Dermis blood vessel endothelial cell (primary cell): ENCODE measurements at regions not wholly inside any gene's neighbourhood (a gene's known extent, or its start where the extent isn't known, plus 50 kb on each side); places are given as distances from the start of the nearest gene placed in this dataset.
"Not testable (repeated sequence)": the region's sequence is repeated elsewhere in the genome, so short reads cannot be mapped to it uniquely, and the experiment has no call there.

Experiments used
- DNase-seq: peaks from one replicate; pipeline ENCODE4 v3.0.0; 2010

DNA sequence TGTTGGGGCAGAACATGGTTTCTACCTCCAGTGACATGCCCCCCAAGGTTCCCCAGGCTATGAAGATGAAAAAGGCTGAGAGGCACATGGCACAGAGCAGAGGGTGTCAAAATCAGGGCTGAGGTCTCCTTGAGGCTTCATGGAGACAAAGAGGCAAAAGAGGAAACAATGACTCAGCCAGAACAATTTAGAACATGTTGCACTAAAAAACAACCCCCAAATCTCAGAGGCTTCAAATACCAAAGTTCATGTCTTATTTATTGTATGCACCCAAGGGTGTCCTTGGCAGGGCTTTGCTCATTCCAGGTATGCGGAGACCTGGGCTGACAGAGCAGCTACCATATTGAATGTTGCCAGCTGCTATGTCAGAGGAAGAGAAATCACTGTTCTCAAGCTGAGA, 964.1 kb downstream of the GRID1 start:
- DNase-seq = no peak

DNA sequence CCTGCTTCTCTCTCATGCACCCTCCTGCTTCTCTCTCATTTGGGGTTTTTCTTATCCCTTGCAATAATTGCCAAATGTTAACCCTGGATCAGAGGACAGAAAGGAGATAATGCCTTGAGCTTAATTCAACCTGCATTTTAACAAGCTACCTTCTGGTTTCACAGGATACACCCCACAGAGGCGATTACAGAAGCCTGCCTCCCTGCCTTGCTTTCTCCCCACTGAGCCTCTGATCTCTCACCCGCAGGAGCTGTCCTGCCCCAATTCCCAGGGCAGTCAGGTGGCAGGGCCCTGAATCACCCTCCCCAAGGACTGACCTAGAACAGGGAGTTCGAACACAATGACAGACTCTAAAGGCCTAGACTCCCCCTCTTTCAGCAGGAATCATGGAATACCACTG, 959.5 kb downstream of the GRID1 start:
- DNase-seq = no peak

DNA sequence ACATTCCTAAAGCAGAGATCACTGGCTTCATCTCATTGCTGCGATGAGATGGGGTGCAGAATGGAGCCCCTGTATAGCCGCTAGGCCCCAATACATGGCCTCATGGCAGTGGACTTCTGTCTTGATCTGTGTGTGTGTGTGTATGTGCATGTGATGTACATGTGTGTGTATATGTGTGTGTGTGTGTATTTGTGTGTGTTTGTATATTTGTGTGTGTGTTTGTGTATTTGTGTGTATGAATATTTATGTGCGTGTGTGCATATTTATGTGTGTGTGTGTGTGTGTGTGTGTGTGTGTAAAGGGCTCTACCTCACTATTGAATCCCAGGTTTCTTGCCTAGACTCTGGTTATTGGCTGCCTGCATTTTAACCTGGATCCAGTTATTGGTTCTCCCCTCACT, 958.2 kb downstream of the GRID1 start:
- no peak for DNase-seq

DNA sequence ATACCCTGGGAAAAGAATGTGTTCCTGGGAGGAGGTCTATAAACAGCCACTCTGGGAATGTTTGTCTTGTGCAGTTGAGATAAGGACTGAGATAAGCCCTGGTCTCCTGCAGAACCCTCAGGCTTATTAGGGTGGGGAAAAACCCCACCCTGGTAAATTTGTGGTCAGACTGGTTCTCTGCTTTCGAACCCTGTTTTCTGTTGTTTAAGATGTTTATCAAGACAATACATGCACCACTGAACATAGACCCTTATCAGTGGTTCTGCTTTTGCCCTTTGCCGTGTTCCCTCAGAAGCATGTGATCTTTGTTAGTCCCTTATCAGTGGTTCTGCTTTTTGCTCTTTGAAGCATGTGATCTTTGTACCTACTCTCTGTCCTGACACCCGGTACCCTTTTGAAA, 956.0 kb downstream of the GRID1 start:
- not testable (repeated sequence) for DNase-seq

DNA sequence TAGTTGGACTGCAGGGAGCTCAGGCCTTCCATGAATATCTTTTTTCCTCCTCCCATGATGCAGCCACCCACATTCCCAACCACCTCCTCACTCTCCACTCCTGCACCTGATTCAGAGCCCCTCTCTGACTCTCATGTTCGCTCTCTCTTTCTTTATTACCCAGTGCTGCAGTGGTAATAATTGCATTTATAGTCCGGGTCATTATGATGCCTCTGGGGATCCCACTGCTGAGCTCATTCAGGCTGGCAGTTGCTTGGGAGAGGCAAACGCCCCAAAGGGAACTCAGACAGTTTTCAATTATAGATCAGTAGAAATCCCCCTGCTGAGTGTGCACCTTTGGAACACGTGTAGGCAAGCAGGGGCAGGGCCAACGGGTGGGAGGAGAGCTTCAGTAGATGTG, 953.0 kb downstream of the GRID1 start:
- no peak for DNase-seq

DNA sequence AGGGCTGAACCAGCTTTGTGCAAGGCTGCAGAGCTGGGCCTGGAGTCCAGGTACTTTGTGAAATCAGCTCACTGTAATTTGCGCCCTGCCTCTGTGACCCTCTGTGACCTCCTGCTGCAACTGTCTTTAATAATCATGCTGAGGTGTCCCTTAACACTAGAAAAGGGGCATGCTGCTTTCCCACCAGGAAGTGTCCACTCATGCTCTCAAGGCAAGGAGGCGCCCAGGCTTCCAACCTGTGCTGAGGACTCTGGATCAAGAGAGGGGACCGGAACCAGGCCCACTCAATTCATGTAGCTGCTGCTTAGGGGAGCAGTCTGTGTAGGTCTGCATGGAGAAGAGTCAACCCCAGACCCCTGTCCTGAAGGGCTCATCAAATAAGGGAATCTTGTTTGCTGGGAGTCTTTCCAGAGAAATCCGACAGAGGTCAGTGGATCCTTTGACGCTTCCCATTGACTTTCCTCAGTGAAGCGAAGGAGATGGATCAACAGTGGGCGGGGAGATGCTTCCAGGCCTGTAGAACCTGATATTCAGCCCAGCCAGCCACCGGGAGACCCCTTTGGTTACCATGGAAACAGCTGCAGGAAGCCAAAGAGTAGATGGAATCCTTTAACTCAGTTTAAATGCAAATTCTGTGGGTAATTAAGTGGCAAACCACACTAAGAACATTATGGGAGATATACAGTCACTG, 945.9 kb downstream of the GRID1 start:
- DNase-seq = no peak

DNA sequence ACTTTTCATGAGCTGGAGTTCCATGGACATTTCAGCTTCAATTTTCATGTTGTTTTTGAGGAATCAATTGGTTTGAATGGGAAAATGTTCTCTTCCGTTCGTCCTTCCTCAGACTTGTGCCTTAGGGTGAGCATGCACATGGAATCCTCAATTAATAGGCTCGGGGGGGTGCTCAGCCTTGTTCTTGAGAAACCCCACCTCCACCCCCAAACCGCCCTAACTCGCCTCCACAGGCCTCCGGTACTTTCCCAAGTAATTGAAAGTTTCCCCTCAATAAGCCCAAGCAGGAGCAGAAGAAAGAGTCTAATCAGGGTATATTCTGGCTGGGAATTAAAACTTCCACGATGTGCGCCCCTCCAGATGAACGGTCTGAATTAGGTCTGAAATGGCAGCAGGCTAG, 945.2 kb downstream of the GRID1 start:
- DNase-seq = no peak

DNA sequence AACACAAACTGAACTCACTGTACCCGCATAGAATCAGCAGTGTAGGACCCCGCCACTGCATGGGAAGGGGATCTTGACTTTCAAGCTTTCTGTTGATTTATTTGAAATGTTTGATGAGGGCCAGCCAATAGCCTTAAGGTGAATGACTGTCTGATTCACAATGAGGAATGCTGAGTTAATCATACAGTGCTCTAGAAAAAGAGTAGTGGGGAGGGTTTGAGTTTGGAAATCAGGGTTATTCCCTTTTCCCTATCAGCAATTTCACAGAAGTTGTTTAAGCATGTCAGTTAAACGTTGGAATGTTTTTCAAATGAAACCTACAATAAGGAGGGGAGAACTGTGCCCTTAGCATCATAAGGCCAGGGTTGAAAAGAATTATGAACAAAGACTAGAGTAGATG, 937.5 kb downstream of the GRID1 start:
- DNase-seq = no peak

DNA sequence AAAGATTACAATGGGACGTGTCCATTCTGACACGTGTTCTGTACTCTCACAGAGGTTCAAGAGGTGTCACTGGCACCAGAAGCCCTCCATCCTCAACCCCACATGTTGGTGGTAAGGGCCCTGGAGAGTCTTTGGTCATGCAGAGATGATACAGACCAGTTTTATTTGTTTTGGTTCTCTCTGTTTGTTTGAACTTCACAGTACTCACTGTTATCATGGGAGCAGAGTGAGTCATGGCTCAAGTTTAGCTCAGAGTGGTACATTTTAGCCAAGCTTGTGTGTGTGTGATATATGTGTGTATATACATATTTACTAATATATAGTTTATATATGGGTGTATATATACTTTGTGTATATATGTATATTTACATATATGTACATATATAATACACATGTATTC, 935.6 kb downstream of the GRID1 start:
- no peak for DNase-seq

DNA sequence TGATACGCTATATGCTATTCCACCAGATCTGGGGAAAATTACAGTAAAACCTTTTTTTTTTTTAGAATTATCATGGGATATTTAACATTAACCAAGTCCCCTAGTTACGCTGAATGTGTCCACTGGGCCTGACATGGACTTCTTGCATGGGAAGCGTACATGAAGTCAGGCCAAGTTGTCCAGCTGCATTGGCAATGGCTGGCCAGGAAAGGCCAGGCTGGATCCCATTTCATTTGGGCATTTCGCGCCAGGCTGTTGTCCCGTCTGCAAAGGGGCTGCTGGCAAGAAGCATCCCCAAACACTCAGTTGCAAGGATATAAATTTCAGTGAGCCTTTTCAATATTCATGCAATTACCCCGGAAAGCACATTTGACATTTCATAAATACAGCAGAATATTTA, 933.3 kb downstream of the GRID1 start:
- DNase-seq = no peak

DNA sequence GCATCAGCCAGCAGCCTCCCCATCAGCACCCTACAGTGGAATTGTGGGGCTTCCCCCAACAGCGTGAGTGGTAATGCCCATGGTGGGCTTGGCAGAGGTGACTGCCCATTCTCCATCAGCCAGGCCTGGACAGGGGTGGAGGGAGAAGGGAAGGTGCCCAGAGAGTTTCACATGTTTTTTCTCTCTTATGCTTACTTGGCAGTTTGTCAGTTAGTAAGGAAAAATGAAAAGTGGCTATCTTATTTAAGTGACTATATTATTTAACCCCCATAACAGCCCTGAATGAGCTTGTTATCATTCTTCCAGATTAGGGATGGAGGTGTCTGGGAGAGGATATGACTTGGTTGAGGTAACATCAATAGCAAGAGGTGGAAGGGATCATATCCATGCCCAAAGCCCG, 921.7 kb downstream of the GRID1 start:
- DNase-seq = no peak

DNA sequence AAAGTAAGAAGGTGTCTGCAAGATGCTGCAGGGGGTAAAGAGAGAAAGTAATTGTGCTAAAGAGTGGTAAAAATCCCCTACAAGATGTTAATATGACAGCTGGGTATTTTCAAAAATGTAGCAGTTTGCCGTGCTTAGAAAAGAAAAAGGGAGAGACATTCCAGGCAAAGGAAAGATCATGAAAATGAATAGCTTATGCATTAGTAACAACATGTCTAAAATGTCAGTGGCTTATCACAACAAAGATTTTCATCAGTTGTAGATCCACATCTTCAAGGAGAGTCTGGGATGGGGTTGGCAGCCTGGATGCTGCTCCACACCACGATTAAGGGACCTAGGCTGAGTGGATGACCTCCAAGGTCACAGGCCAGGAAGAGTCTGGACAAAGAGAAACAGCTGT, 920.9 kb downstream of the GRID1 start:
- no peak for DNase-seq

DNA sequence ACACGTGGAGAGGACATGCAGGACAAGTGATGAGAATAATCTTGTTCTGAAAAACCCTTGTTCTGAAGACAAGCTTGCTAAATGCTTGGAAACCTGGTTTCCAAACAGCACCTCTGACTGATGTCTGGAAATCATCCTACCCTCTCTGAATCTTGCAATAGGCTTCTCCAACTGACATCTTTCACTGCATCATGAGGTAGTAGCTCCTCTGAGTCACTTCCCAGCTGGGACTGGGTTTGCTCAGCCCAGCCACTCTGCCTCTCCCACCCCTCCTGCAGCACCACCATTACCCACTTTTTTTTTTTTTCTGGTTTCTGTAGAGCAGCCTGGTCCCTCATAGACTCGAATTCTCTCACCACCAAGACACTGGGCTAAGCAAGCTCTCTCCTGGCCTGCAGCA, 919.8 kb downstream of the GRID1 start:
- no peak for DNase-seq

DNA sequence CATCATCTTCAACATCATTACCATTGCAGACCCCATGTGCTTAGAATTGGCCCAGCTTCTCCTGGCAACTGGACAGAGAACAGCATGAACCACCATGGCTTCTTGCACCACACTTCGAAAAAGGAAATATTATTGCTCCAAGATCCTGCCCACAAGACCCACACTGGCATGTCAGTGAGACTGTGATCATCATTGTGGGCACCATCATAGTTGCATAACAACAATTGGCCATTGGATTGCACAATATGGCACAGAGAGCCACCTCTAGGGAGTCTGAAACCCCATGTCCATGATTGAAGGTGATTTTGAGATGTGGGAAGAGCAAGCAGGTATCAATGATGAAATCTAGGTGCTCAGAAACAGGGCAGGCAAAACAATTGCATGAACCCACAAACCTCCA, 918.9 kb downstream of the GRID1 start:
- DNase-seq = no peak

DNA sequence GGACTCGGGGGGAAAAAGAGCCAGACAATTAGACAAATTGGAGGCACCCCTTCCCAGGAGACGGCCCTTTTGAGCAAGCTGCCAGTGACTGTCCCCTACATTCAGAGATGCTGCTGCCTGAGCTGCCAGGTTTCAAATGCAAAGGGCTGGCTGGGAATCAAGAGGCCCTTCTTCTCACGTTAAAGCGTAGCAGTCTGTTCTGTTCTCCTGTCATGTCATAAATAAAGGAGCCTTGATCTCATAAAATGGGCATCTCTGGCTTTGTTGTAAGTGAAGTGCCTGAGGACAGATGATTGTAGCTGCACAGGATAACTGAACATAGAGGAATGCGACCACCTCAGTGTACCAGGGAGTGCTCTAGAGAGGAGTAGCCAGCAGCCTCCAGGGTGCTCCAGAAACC, 917.9 kb downstream of the GRID1 start:
- no peak for DNase-seq

DNA sequence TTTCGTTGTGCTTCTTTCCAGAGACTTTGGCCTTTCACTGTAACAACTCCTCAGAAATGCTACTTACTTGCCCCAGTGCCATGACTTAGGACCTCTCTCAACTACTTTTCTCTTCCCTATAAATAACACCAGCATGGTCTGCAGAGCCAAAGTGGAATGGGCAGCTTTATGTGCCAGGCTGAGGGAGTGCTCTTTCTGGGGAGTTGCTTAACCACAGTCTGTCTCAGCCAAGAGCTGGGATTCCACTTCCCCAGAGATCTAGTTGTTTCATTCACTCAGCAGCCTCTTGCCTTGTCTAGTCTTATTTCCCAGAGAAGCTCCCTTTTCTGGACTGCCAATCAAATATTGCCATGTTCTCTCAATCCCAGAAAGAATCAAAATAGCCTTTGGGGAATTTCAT, 912.2 kb downstream of the GRID1 start:
- DNase-seq = no peak

DNA sequence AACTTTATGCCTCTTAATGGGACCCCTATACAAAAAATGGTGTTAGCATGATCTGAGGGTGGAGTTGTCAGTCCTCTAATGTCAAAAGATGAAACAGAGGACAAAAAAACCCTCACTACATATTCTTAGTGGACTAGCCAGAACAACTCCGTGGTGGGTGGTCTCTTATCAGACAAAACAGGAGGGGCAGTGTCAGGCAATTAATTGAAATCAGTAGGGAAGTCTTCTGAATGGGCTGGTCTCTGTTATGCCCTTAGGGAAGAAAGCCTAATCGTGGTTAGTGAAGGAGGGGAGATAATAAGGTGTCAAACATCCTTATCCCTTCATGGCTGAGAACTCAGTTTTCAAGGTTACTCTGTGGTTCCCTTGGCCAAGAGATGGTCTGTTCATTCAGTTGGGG, 909.4 kb downstream of the GRID1 start:
- no peak for DNase-seq

DNA sequence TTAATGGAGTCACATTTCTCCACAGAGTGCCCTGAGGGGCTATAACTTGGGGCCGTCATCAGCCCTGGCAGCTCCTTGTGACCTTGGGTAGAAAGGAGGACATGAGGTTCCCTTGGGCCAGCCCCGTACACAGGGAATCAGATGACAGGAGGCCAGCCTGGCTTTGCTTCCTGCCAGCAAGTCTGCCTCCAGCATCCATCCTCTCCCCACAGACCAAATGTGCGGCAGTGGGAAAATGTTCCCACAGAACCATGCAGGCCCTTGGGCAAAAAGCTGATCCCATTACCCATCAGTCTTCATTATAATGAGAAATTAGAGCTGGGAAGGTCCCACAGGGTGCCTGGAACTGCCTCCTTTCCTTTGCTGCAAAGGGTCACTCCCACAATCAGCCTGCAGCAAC, 908.3 kb downstream of the GRID1 start:
- no peak for DNase-seq

DNA sequence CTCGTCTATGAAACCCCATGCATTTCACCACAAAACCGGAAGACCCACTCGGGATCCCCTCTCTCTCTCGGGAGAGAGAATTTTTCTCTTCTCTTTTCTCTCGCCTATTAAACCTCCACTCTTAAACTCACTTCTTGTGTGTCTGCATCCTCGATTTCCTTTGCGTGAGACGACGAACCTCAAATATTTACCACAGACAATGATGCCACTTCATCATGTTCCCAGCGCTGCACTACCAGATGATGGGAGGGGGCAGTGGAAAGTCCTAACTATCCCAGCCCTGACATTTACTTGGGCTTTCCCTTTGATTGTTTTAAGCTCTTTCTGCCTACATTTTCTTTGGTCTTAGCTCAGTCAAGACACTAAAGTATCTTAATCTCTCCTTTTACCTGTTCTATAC, 906.7 kb downstream of the GRID1 start:
- no peak for DNase-seq

DNA sequence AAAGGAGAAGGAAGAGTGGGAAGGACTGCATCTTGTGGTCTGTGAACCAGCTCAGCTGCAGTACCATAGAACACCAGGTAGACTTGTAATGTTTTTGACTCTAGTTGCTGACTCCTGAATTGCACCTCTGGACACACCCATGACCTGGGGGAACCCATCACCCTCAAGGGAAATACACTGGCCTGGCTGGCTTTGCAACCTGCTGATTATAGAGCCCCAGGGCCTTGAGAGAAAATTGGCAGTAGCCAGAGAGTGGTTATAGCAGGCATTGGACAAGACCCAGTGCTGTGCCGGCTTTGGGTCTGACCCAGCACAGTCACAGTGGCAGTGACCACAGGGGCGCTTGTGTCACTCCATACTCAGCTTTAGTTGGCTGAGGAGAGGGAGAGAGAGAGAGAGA, 902.3 kb downstream of the GRID1 start:
- DNase-seq = no peak

DNA sequence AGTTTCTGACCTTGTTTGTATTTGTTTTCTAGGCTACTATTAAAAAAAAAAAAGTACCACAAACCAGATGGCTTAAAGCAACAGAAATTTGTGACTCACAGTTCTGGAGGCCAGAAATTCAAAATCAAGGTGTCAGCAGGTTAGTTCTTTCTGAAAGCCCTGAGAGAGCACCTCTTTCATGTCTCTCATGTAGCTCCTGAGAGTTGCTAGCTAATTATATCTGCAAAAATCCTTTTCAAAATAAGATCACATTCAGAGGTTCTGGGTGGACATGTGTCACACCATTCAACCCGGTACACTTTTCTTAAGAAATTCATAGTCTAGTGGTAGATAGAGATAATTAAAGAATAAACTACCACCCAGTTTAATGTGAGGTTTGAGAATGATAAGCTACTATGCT, 888.6 kb downstream of the GRID1 start:
- no peak for DNase-seq

DNA sequence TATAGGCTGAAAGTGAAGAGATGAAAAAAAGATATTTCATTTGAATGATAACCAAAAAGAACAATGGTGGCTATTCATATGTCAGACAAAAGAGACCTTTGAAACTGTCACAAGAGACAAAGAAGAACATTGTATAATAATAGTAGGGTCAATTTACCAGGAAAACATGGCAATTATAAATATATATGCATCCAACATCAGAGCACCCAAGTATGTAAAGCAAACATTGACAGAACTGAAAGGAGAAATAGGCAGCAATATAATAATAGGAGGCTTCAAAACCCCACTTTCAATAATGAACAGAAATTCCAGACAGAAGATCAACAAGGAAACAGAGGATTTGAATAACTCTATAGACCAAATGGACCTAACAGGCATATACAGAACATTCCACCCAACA, 876.2 kb downstream of the GRID1 start:
- no peak for DNase-seq

DNA sequence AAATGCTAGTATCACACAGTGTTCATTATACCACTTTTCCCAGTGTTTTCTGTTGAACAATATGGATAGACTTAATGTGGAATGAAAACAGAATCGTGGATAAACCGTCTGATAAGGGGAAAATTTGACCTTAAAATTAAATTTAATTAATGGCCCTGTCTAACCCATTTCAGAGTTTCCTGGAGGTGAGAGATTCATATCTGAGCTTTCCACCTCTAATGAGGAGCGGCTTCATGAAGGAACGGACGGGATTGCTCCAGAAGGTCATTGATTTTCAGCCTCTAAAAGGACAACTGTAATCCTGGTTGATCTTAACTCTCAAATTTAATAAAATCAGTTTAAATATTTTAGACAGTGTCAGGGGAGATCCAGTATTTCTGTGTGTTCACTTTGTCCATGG, 874.9 kb downstream of the GRID1 start:
- no peak for DNase-seq

DNA sequence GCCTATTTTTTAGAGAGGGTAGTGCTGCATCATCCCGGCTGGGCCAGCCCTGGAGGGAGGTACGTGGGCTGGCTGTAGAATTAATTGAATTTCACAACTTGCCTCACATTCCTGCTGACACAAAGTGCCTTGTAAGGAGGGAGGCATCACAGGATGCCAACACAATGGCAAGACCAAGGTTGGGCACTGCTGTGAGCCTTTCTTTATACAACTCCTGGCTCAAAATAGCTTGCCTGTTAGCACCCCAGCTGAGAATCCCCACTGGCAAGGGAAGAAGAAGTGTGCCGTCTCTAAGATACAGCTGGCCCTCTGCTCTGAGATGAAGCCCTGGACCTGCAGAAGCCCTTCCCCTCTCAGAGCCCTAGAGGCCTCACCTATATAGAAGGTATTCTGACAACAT, 873.9 kb downstream of the GRID1 start:
- DNase-seq = no peak

DNA sequence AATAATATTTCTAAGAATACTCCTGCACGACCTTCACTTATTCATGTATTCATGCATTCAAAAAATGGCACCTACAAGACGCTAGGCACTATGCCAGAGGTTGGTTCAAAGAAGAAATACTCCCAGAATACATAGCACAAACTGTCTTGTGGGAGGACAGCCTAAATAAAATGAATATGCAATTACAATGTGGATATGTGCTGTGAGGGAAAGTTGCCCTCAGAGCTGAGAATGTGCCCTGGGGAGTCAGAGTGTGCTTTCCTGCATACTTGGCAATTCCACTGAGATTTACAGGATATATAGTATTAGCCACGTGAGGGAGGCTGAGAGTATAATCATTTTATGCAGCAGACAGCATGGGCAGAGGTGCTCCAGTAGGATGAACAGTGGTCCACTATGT, 872.9 kb downstream of the GRID1 start:
- DNase-seq = no peak

DNA sequence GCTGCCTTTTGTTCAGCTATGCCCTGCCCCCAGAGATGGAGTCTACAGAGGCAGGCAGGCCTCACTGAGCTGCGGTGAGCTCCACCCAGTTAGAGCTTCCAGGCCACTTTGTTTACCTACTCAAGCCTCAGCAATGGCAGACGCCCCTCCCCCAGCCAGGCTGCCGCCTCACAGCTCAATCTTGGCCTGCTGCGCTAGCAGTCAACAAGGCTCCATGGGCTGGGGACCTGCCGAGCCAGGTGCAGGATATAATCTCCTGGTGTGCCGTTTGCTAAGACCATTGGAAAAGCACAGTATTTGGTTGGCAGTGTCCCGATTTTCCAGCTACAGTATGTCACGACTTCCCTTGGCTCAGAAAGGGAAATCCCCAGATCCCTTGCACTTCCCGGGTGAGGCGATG, 862.0 kb downstream of the GRID1 start:
- not testable (repeated sequence) for DNase-seq
